ENCODE measurements at regions not wholly inside any gene's neighbourhood (a gene's known extent, or its start where the extent isn't known, plus 50 kb on each side); places are given as distances from the start of the nearest gene placed in this dataset.

GRCh38 chr18:27824275-27824674 is 352.7 kb downstream of the CDH2 start:
- H3K79me1 ChIP-seq (ENCODE audit: low read depth in 1 of 2, low read length in 2 of 2) = no peaks in the 10 kb centered on the region

More at GRCh38 chr18:27824275-27824674, 352.7 kb downstream of the CDH2 start:
- no peak overlapping the region for H3K23ac ChIP-seq (ENCODE audit: low read depth, low read length)
- no peak overlapping the region for H2BK120ac ChIP-seq (ENCODE audit: low read depth, low read length)
- no peaks in the 10 kb centered on the region for H3K9me1 ChIP-seq (ENCODE audit: insufficient read depth, low read length)
- H2AK9ac ChIP-seq (replicated peaks; ENCODE audit: low read depth, low read length, poor library complexity) = no peak overlapping the region
- H4K91ac ChIP-seq (ENCODE audit: insufficient read depth, low read depth, low read length) = no peak overlapping the region
- no peak overlapping the region for H3K18ac ChIP-seq (ENCODE audit: low read depth, low read length)
- no peak overlapping the region for H2AK5ac ChIP-seq (ENCODE audit: low read depth, low read length)
- H3K9me3 ChIP-seq (ENCODE audit: control insufficient read depth, insufficient read depth, low read length) = no peaks in the 10 kb centered on the region
- dilution Hi-C loops (cut with HindIII; ENCODE audit: low sequenced_read_pairs, unreplicated experiment) = no loop called here
- no peak overlapping the region for H3K14ac ChIP-seq (replicated peaks; ENCODE audit: low read depth, low read length)
- no peak overlapping the region for H2BK5ac ChIP-seq (ENCODE audit: low read depth, low read length, poor library complexity, severe bottlenecking)
- ATAC-seq (ENCODE audit: low read depth) = no peak
- in situ Hi-C loops (cut with MboI; ENCODE audit: low sequenced_read_pairs) = no loop called here
- no peak overlapping the region for H3K4me2 ChIP-seq (ENCODE audit: low read depth, low read length)
- H4K8ac ChIP-seq (ENCODE audit: low read depth in 2 of 2, low read length in 2 of 2) = no peak overlapping the region
- no peak overlapping the region for H3K56ac ChIP-seq (ENCODE audit: extremely low read depth, insufficient read depth, low read length)
- H2BK15ac ChIP-seq (ENCODE audit: low read depth, low read length) = no peak overlapping the region
- H3K27me3 ChIP-seq (ENCODE audit: control insufficient read depth, insufficient read depth, low read length) = no peaks in the 10 kb centered on the region
- H3K4me1 ChIP-seq (ENCODE audit: control insufficient read depth, insufficient read depth, low read length) = no peaks in the 10 kb centered on the region
- no peak overlapping the region for H3K27ac ChIP-seq (ENCODE audit: insufficient read depth, low read length)
- no peak overlapping the region for H3K9ac ChIP-seq (ENCODE audit: low read depth, low read length)
- intact Hi-C loops (cut with micrococcal nuclease) = no loop called here
- H4K20me1 ChIP-seq (ENCODE audit: insufficient read depth, low read length) = no peaks in the 10 kb centered on the region
- WGBS, 2 experiments (ENCODE audit: extremely low coverage in 2 of 2, insufficient read length in 1 of 2) = no CpG with 5 or more reads among the region's 4 CpGs
- no TSS peak for BruUV-seq (replicated peaks)
- no peaks in the 10 kb centered on the region for H3K36me3 ChIP-seq (ENCODE audit: control insufficient read depth, insufficient read depth, low read length)
- H4K5ac ChIP-seq (ENCODE audit: low read depth, low read length) = no peak overlapping the region
- H3K4me3 ChIP-seq (ENCODE audit: insufficient read depth, low read depth, low read length) = no peak overlapping the region
- ChIA-PET CTCF (no interaction called here), POLR2A (ENCODE audit: unreplicated experiment) (no interaction called here)
- no peak overlapping the region for H2BK20ac ChIP-seq (ENCODE audit: low read depth, low read length)
- TF ChIP-seq CEBPB (IDR thresholded peaks at IDR 0.05; ENCODE audit: low read depth, low read length) = no peak
- TF ChIP-seq MAFK (IDR thresholded peaks at IDR 0.05; ENCODE audit: low read depth, low read length) = no peak
- TF ChIP-seq NFE2L2 (IDR thresholded peaks at IDR 0.05; ENCODE audit: low read depth, low read length) = no peak
- TF ChIP-seq RAD21 (IDR thresholded peaks at IDR 0.05; ENCODE audit: low read length) = no peak
- TF ChIP-seq MXI1 (IDR thresholded peaks at IDR 0.05; ENCODE audit: borderline replicate concordance, low read depth, low read length) = no peak
- no peak for TF ChIP-seq SMC3 (IDR thresholded peaks at IDR 0.05; ENCODE audit: low read depth, low read length)
- TF ChIP-seq BHLHE40 (IDR thresholded peaks at IDR 0.05; ENCODE audit: low read depth, low read length) = no peak
- no peak for TF ChIP-seq FOS (IDR thresholded peaks at IDR 0.05; ENCODE audit: low read depth, low read length)
- no peak for TF ChIP-seq USF2 (IDR thresholded peaks at IDR 0.05; ENCODE audit: low read depth, low read length)
- TF ChIP-seq RCOR1 (IDR thresholded peaks at IDR 0.05; ENCODE audit: insufficient replicate concordance, low read length) = no peak
- no peak for TF ChIP-seq CTCF (conservative IDR thresholded peaks at IDR 0.05; ENCODE audit: low read depth, low read length)
- no peak for TF ChIP-seq CHD1 (IDR thresholded peaks at IDR 0.05; ENCODE audit: low read depth, low read length)
- TF ChIP-seq, protein P1, sequence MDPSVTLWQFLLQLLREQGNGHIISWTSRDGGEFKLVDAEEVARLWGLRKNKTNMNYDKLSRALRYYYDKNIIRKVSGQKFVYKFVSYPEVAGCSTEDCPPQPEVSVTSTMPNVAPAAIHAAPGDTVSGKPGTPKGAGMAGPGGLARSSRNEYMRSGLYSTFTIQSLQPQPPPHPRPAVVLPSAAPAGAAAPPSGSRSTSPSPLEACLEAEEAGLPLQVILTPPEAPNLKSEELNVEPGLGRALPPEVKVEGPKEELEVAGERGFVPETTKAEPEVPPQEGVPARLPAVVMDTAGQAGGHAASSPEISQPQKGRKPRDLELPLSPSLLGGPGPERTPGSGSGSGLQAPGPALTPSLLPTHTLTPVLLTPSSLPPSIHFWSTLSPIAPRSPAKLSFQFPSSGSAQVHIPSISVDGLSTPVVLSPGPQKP (IDR thresholded peaks at IDR 0.05; ENCODE audit: borderline replicate concordance, low read depth, low read length) = no peak
- TF ChIP-seq RFX5 (IDR thresholded peaks at IDR 0.05; ENCODE audit: low read depth, low read length) = no peak
- TF ChIP-seq MAZ (IDR thresholded peaks at IDR 0.05; ENCODE audit: borderline replicate concordance, low read depth, low read length) = no peak
- H3K4ac ChIP-seq (ENCODE audit: low read depth, low read length) = no peak overlapping the region
- no peak for DNase-seq
- H2AFZ ChIP-seq (replicated peaks; ENCODE audit: low read length, poor library complexity) = no peak overlapping the region
